ENCODE measurements at regions not wholly inside any gene's neighbourhood (a gene's known extent, or its start where the extent isn't known, plus 50 kb on each side); places are given as distances from the start of the nearest gene placed in this dataset.
"Not testable (repeated sequence)": the region's sequence is repeated elsewhere in the genome, so short reads cannot be mapped to it uniquely, and the experiment has no call there.

DNA sequence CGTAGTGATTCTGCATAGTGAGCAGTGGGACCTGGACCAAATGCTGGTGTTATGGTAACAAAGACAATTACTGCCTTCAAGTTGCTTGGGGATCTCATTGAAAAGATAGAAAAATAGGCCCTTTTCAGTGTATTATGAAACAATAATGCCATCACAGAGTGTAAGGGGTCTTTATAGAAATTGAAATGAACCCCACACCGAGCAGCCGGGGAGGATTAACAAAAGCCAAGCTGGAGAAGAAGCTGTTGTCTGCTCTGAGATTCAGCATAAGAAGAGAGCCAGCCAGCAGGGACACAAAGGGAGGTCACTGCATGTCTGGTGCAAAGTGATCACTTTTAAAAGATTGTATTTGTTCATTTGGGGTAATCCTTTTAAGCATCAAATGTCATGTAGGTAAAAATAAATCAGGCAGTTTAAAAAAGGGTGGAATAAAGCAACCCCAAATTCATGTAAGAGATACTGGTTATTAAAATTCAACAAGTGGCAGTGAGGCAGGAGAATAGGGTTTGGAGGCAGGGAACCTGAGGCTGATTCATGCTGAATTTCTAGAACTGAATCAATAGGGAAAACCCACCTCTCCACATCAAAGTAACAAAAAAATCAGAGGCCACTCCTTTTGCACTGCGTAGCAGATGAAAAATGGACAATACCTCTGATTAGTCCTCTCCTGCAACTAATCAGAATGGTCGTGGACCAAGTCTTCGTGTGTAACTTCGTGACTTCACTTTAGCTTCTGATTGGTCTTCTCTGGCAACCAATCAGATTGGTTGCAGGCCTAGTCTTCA, 1548.3 kb upstream of the SLC10A2 start:
- TF ChIP-seq, protein P1, sequence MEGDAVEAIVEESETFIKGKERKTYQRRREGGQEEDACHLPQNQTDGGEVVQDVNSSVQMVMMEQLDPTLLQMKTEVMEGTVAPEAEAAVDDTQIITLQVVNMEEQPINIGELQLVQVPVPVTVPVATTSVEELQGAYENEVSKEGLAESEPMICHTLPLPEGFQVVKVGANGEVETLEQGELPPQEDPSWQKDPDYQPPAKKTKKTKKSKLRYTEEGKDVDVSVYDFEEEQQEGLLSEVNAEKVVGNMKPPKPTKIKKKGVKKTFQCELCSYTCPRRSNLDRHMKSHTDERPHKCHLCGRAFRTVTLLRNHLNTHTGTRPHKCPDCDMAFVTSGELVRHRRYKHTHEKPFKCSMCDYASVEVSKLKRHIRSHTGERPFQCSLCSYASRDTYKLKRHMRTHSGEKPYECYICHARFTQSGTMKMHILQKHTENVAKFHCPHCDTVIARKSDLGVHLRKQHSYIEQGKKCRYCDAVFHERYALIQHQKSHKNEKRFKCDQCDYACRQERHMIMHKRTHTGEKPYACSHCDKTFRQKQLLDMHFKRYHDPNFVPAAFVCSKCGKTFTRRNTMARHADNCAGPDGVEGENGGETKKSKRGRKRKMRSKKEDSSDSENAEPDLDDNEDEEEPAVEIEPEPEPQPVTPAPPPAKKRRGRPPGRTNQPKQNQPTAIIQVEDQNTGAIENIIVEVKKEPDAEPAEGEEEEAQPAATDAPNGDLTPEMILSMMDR (IDR thresholded peaks at IDR 0.05; ENCODE audit: borderline replicate concordance), result no peak
- no peak overlapping the region for H3K27ac ChIP-seq (replicated peaks)
- H3K9me3 ChIP-seq (replicated peaks), result no peaks in the 10 kb centered on the region
- intact Hi-C loops (cut with micrococcal nuclease), result no loop called here
- H3K27me3 ChIP-seq (ENCODE audit: low read depth), result no peaks in the 10 kb centered on the region
- no peaks in the 10 kb centered on the region for H3K36me3 ChIP-seq
- no peak for DNase-seq
- no peaks in the 10 kb centered on the region for H3K4me1 ChIP-seq
- no peak overlapping the region for H3K4me3 ChIP-seq

DNA sequence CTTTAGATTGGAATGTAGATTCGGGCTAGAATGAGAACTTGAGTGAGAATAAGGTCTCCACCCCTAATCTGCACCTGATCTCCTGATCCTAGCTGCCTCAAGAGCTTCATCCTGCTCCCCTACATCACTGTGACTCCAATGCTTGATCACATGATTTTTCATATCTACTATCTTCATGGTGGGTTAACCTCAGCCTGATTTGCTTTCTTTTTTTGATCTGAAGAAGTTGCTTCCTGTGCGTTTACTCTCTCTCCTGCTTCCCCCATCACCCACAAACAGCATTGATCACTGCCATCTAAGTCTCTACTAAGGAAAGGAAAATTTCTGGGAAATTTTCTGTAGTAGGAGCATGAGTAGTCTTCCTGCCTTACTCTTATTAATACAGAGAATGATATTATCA, 1542.1 kb upstream of the SLC10A2 start:
- no peak for DNase-seq
- H3K9me3 ChIP-seq (replicated peaks), result no peaks in the 10 kb centered on the region
- no peak overlapping the region for H3K27ac ChIP-seq (replicated peaks)
- intact Hi-C loops (cut with micrococcal nuclease), result no loop called here
- no peaks in the 10 kb centered on the region for H3K36me3 ChIP-seq
- TF ChIP-seq, protein P1 (IDR thresholded peaks at IDR 0.05; ENCODE audit: borderline replicate concordance), result no peak
- peaks cover 9% of the 10 kb centered on the region for H3K27me3 ChIP-seq (ENCODE audit: low read depth)
- H3K4me3 ChIP-seq, result no peak overlapping the region
- no peaks in the 10 kb centered on the region for H3K4me1 ChIP-seq

DNA sequence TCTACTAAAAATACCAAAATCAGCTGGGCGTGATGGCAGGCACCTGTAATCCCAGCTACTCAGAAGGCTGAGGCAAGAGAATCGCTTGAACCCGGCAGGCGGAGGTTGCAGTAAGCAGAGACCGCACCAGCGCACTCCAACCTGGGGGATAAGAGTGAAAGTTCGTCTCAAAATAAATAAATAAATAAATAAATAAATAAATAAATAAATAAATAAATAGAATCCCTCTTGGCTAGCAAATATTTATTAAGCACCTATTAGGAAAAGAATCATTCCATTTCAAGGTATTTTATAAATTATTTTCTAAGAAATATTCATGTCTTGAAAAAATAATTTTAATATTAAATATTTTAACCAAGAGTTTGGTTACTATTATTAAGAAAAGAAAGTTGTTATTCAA, 1539.2 kb upstream of the SLC10A2 start:
- H3K4me3 ChIP-seq; H3K4me1 ChIP-seq; intact Hi-C loops (cut with micrococcal nuclease); DNase-seq; H3K27ac ChIP-seq (replicated peaks); H3K36me3 ChIP-seq; H3K9me3 ChIP-seq (replicated peaks): not testable (repeated sequence)
- H3K27me3 ChIP-seq (ENCODE audit: low read depth), result peaks cover 11% of the 10 kb centered on the region

DNA sequence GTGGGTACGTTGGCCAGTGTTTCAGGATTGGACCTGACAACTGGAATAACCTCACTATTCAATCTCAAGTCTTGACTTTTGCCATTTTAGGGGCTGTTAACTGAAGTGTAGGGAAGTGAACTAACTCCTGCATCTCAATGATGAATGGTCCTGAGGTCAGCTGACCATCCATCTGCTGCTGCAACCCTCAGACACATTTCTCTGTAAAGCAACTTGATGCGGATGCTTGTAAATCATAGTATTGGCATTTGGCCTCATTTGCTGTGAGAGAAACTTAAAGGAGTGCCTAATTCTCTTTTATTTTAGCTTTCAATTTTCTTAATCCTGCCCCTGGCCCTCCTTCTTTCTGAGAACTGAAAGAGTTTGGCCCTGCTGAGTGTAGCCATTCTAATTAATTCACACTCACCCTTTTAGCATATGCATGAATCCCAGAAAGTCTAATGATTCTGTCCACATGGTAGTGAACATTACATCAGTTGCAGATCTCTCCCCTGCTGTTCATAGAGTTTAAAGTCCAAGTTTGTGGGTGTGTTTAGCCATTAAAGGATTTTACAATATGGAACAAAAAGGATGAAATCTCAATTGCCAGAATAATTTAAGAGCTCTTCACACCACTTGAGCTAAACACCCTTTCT, 1531.4 kb upstream of the SLC10A2 start:
- no peaks in the 10 kb centered on the region for H3K9me3 ChIP-seq (replicated peaks)
- DNase-seq, result no peak
- intact Hi-C loops (cut with micrococcal nuclease), result no loop called here

DNA sequence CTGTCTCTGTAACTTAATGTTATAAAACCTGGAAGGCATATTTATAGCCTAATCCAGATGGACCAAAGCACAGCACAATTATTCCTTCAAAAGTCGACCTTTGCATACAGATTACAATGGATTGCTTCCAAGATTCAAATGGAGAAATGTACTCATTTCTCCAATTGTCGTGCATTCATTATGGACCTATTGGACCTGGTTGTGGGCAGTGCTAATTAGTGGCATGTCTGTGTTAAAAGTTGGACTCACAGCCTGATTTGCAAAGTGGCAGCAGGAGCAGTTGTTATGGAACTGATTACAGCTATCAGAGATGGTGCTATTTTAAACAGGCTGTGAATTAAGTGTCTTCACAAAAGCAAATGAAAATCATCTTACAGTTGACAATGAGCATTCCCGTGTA, 1529.3 kb upstream of the SLC10A2 start:
- TF ChIP-seq, protein P1 (IDR thresholded peaks at IDR 0.05; ENCODE audit: borderline replicate concordance), result no peak
- Histone ChIP-seq H3K27me3 (ENCODE audit: low read depth) (peaks cover 5% of the 10 kb centered on the region), H3K4me3 (no peak overlapping the region), H3K27ac (replicated peaks) (no peak overlapping the region), H3K9me3 (replicated peaks) (no peaks in the 10 kb centered on the region), H3K36me3 (no peaks in the 10 kb centered on the region), H3K4me1 (no peaks in the 10 kb centered on the region)
- no peak for DNase-seq
- intact Hi-C loops (cut with micrococcal nuclease), result no loop called here

More for the DNA sequence above, 1531.4 kb upstream of the SLC10A2 start:
- TF ChIP-seq, protein P1 (IDR thresholded peaks at IDR 0.05; ENCODE audit: borderline replicate concordance), result no peak
- peaks cover 6% of the 10 kb centered on the region for H3K27me3 ChIP-seq (ENCODE audit: low read depth)
- no peaks in the 10 kb centered on the region for H3K36me3 ChIP-seq
- H3K4me3 ChIP-seq, result no peak overlapping the region
- H3K4me1 ChIP-seq, result no peaks in the 10 kb centered on the region
- H3K27ac ChIP-seq (replicated peaks), result no peak overlapping the region

DNA sequence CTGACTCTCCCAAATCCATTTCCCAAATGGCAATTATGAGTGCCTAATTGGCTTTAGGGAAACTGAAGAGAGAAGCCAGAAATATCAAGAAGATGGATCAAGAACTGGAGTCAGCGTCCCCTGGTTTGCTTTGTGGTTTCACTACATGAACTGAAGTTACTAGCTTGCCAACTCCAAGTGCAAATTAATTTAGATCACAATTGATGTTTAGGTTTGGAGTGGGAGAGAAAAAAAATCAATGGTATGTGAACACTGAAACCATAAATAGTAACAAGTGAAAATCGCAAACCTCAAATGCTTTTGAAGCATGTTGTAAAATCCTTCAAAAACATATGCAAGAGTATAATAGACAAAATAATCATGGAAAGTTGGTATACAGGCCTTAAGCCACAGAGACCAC, 1528.6 kb upstream of the SLC10A2 start:
- TF ChIP-seq, protein P1 (IDR thresholded peaks at IDR 0.05; ENCODE audit: borderline replicate concordance), result no peak
- Histone ChIP-seq H3K9me3 (replicated peaks) (no peaks in the 10 kb centered on the region), H3K36me3 (no peaks in the 10 kb centered on the region), H3K27ac (replicated peaks) (no peak overlapping the region), H3K4me3 (no peak overlapping the region), H3K4me1 (no peaks in the 10 kb centered on the region), H3K27me3 (ENCODE audit: low read depth) (no peaks in the 10 kb centered on the region)
- no peak for DNase-seq
- intact Hi-C loops (cut with micrococcal nuclease), result no loop called here
